Esophagus muscularis mucosa (tissue), 3 donors: ENCODE measurements at regions not wholly inside any gene's neighbourhood (a gene's known extent, or its start where the extent isn't known, plus 50 kb on each side); places are given as distances from the start of the nearest gene placed in this dataset.

Experiments used
- CTCF ChIP-seq, 3 experiments: fragments of 200-600 bp in 2 of 3; fragments of 450-650 bp in 1 of 3; sonication (generic) in 2 of 3; IDR thresholded peaks; one replicate each; pipeline ENCODE4 v1.5.1; 2017 to 2019; ENCODE audit warnings: antibody characterized with exemption in 3 of 3, mild to moderate bottlenecking in 2 of 3, moderate library complexity in 1 of 3
- POLR2A ChIP-seq: fragments of 450-650 bp; IDR thresholded peaks from one replicate; pipeline ENCODE4 v1.6.1; 2017; ENCODE audit warnings: antibody characterized with exemption, moderate library complexity, mild to moderate bottlenecking, low read depth

GRCh38 chr17:54028986-54029580 is 206.4 kb downstream of the KIF2B start:
- TF ChIP-seq CTCF (IDR thresholded peaks at IDR 0.05) (no peak), POLR2A (no peak)
